ENCODE measurements at regions not wholly inside any gene's neighbourhood (a gene's known extent, or its start where the extent isn't known, plus 50 kb on each side); places are given as distances from the start of the nearest gene placed in this dataset.

GRCh38 chr11:71305041-71305440 is 52.7 kb upstream of the SHANK2 start:
- Histone ChIP-seq H3K4ac (ENCODE audit: low read depth, low read length) (no peak overlapping the region), H2BK5ac (ENCODE audit: insufficient read length, low read length) (no peak overlapping the region), H2BK120ac (ENCODE audit: low read depth, low read length, poor library complexity, severe bottlenecking) (no peak overlapping the region), H3K9ac (ENCODE audit: extremely low read depth, insufficient read length, low read length) (no peak overlapping the region), H3K27me3 (ENCODE audit: insufficient read depth, low read length) (no peaks in the 10 kb centered on the region), H2BK12ac (ENCODE audit: insufficient read length, low read depth, low read length) (no peak overlapping the region), H3T11ph (ENCODE audit: low read length) (no peak overlapping the region), H3K9me3 (ENCODE audit: control insufficient read depth, low read depth, low read length) (no peaks in the 10 kb centered on the region), H3K23me2 (ENCODE audit: insufficient read length, low read depth, low read length, poor library complexity, severe bottlenecking) (no peaks in the 10 kb centered on the region), H4K91ac (ENCODE audit: insufficient read length, low read depth, low read length) (no peak overlapping the region), H3K4me1 (ENCODE audit: insufficient read depth, low read length) (no peaks in the 10 kb centered on the region), H2AK5ac (ENCODE audit: insufficient read length, low read length) (no peak overlapping the region), H3K14ac (ENCODE audit: insufficient read depth, low read length) (no peak overlapping the region), H3K18ac (ENCODE audit: insufficient read length, low read depth, low read length) (no peak overlapping the region), H2BK15ac (ENCODE audit: low read depth, low read length) (no peak overlapping the region), H2BK20ac (ENCODE audit: low read depth, low read length, poor library complexity, severe bottlenecking) (no peak overlapping the region), H3K79me1 (ENCODE audit: insufficient read depth, low read depth, low read length, poor library complexity, severe bottlenecking) (no peaks in the 10 kb centered on the region), H3K4me2 (ENCODE audit: insufficient read depth, insufficient read length, low read length) (no peak overlapping the region), H2AFZ (ENCODE audit: low read length) (no peak overlapping the region), H3K23ac (ENCODE audit: insufficient read length, low read depth, low read length) (no peak overlapping the region), H4K8ac (replicated peaks; ENCODE audit: insufficient read length, low read depth, low read length) (no peak overlapping the region), H4K5ac (ENCODE audit: insufficient read length, low read depth, low read length) (no peak overlapping the region), H3K27ac (ENCODE audit: insufficient read length, low read depth, low read length) (no peak overlapping the region), H3K56ac (ENCODE audit: insufficient read length, low read depth, low read length) (no peak overlapping the region), H4K20me1 (ENCODE audit: control insufficient read depth, insufficient read depth, insufficient read length) (no peaks in the 10 kb centered on the region), H3K79me2 (ENCODE audit: insufficient read depth, low read length) (no peaks in the 10 kb centered on the region)
- Mint-ChIP-seq H3K27ac (no peak overlapping the region), H3K36me3 (ENCODE audit: insufficient read depth in 1 of 3, low read depth in 3 of 3) (no peaks in the 10 kb centered on the region; a peak in 1 of 7 replicates), H3K9me3 (peaks cover 0 to 3% of the 10 kb centered on the region in 2 experiments; a peak in 1 of 5 replicates), H3K27me3 (ENCODE audit: low read depth) (peaks cover 10% of the 10 kb centered on the region), H3K4me3 (no peak overlapping the region), H3K4me1 (no peaks in the 10 kb centered on the region)
- WGBS (ENCODE audit: extremely low coverage, insufficient read length, low lambda C conversion rate) = no CpG with 5 or more reads among the region's 7 CpGs
- peak; percentile 20 for DNase-seq
- TF ChIP-seq CTCF (conservative IDR thresholded peaks at IDR 0.05) = no peak

Measured in H9 (cell line).